Stimulated activated effector memory CD8-positive, alpha-beta T cell treated with anti-CD3 and anti-CD28 coated beads, Interleukin-12 subunit alpha, Interleukin-12 subunit beta, amount 100 ng/mL, for 72 hours (primary cell): ENCODE measurements at regions not wholly inside any gene's neighbourhood (a gene's known extent, or its start where the extent isn't known, plus 50 kb on each side); places are given as distances from the start of the nearest gene placed in this dataset.

Experiments
- ATAC-seq: fragments of 150-1000 bp; cut with Tn5 transposase; 2 replicates; pipeline ENCODE4 v1.10.0; 2021
- DNase-seq, 2 donors: peaks; one replicate each; pipeline ENCODE4 v3.0.0; 2021 to 2022; ENCODE audit warnings: low spot score in 2 of 2
- H3K27ac Mint-ChIP-seq: one replicate; pipeline ENCODE4 v1.8.0; 2022; ENCODE audit warnings: mild to moderate bottlenecking, mixed read lengths
- H3K36me3 Mint-ChIP-seq: one replicate; pipeline ENCODE4 v1.8.0; 2022; ENCODE audit warnings: mild to moderate bottlenecking, mixed read lengths
- H3K4me1 Mint-ChIP-seq: one replicate; pipeline ENCODE4 v1.8.0; 2022; ENCODE audit warnings: mixed read lengths
- H3K4me3 Mint-ChIP-seq: one replicate; pipeline ENCODE4 v1.8.0; 2022; ENCODE audit warnings: mild to moderate bottlenecking, mixed read lengths
- H3K9me3 Mint-ChIP-seq: one replicate; pipeline ENCODE4 v1.8.0; 2022; ENCODE audit warnings: mixed read lengths

GRCh38 chr13:64782466-64782865 lies 2447.7 kb downstream of the PCDH9 start:
- H3K27ac Mint-ChIP-seq, result no peak overlapping the region
- peaks cover 17% of the 10 kb centered on the region for H3K9me3 Mint-ChIP-seq
- H3K4me3 Mint-ChIP-seq, result no peak overlapping the region
- H3K4me1 Mint-ChIP-seq, result no peaks in the 10 kb centered on the region
- DNase-seq (no peak), ATAC-seq (no peak)
- peaks cover 5% of the 10 kb centered on the region for H3K36me3 Mint-ChIP-seq

GRCh38 chr13:64778002-64778401 lies 2452.1 kb downstream of the PCDH9 start:
- no peak for DNase-seq
- no peaks in the 10 kb centered on the region for H3K4me1 Mint-ChIP-seq
- H3K27ac Mint-ChIP-seq, result no peak overlapping the region
- peaks cover 16% of the 10 kb centered on the region for H3K9me3 Mint-ChIP-seq
- H3K4me3 Mint-ChIP-seq, result no peak overlapping the region
- no peak for ATAC-seq
- peaks cover 5% of the 10 kb centered on the region for H3K36me3 Mint-ChIP-seq

GRCh38 chr13:64774915-64775314 lies 2455.2 kb downstream of the PCDH9 start:
- ATAC-seq (no peak), DNase-seq (no peak)
- Mint-ChIP-seq H3K4me3 (no peak overlapping the region), H3K4me1 (no peaks in the 10 kb centered on the region), H3K9me3 (peaks cover 15% of the 10 kb centered on the region), H3K27ac (no peak overlapping the region), H3K36me3 (peaks cover 5% of the 10 kb centered on the region)

GRCh38 chr13:64770743-64771142 lies 2459.4 kb downstream of the PCDH9 start:
- Mint-ChIP-seq H3K27ac (no peak overlapping the region), H3K4me1 (no peaks in the 10 kb centered on the region), H3K36me3 (no peaks in the 10 kb centered on the region), H3K9me3 (peaks cover 16% of the 10 kb centered on the region), H3K4me3 (no peak overlapping the region)
- ATAC-seq (no peak), DNase-seq (no peak)

GRCh38 chr13:64767054-64767453 lies 2463.1 kb downstream of the PCDH9 start:
- DNase-seq, result no peak
- no peaks in the 10 kb centered on the region for H3K36me3 Mint-ChIP-seq
- no peaks in the 10 kb centered on the region for H3K4me1 Mint-ChIP-seq
- peaks cover 16% of the 10 kb centered on the region for H3K9me3 Mint-ChIP-seq
- no peak overlapping the region for H3K27ac Mint-ChIP-seq
- H3K4me3 Mint-ChIP-seq, result no peak overlapping the region
- no peak for ATAC-seq

GRCh38 chr13:64765636-64766035 lies 2464.5 kb downstream of the PCDH9 start:
- ATAC-seq, result no peak
- Mint-ChIP-seq H3K9me3 (peaks cover 14% of the 10 kb centered on the region), H3K27ac (no peak overlapping the region), H3K4me1 (no peaks in the 10 kb centered on the region), H3K36me3 (no peaks in the 10 kb centered on the region), H3K4me3 (no peak overlapping the region)
- no peak for DNase-seq

GRCh38 chr13:64758521-64759244 lies 2471.5 kb downstream of the PCDH9 start:
- H3K36me3 Mint-ChIP-seq, result no peaks in the 10 kb centered on the region
- no peak for ATAC-seq
- H3K4me3 Mint-ChIP-seq, result no peak overlapping the region
- no peak for DNase-seq
- H3K9me3 Mint-ChIP-seq, result peaks cover 20% of the 10 kb centered on the region
- no peaks in the 10 kb centered on the region for H3K4me1 Mint-ChIP-seq
- no peak overlapping the region for H3K27ac Mint-ChIP-seq

- H3K36me3 Mint-ChIP-seq, result no peaks in the 10 kb centered on the region
- H3K4me3 Mint-ChIP-seq, result no peak overlapping the region
- H3K27ac Mint-ChIP-seq, result no peak overlapping the region
- ATAC-seq, result no peak
- H3K4me1 Mint-ChIP-seq, result no peaks in the 10 kb centered on the region
- no peak for DNase-seq
- H3K9me3 Mint-ChIP-seq, result peaks cover 20% of the 10 kb centered on the region
Measured at GRCh38 chr13:64756621-64757020, 2473.5 kb downstream of the PCDH9 start.

GRCh38 chr13:64755961-64756360 lies 2474.2 kb downstream of the PCDH9 start:
- Mint-ChIP-seq H3K4me3 (no peak overlapping the region), H3K27ac (no peak overlapping the region), H3K36me3 (no peaks in the 10 kb centered on the region), H3K9me3 (peaks cover 18% of the 10 kb centered on the region), H3K4me1 (no peaks in the 10 kb centered on the region)
- ATAC-seq, result no peak
- DNase-seq, result no peak

- Mint-ChIP-seq H3K4me1 (no peaks in the 10 kb centered on the region), H3K9me3 (peaks cover 11% of the 10 kb centered on the region), H3K27ac (no peak overlapping the region), H3K4me3 (no peak overlapping the region), H3K36me3 (no peaks in the 10 kb centered on the region)
- ATAC-seq (no peak), DNase-seq (no peak)
Measured at GRCh38 chr13:64753233-64754000, 2476.7 kb downstream of the PCDH9 start.

- Mint-ChIP-seq H3K4me1 (no peaks in the 10 kb centered on the region), H3K27ac (no peak overlapping the region), H3K9me3 (peaks cover 6% of the 10 kb centered on the region), H3K36me3 (no peaks in the 10 kb centered on the region), H3K4me3 (no peak overlapping the region)
- ATAC-seq, result no peak
- no peak for DNase-seq
Measured at GRCh38 chr13:64749301-64749700, 2480.8 kb downstream of the PCDH9 start.

- Mint-ChIP-seq H3K36me3 (no peaks in the 10 kb centered on the region), H3K9me3 (peaks cover 12% of the 10 kb centered on the region), H3K4me1 (no peaks in the 10 kb centered on the region), H3K27ac (no peak overlapping the region), H3K4me3 (no peak overlapping the region)
- DNase-seq (no peak), ATAC-seq (no peak)
Measured at GRCh38 chr13:64746845-64747244, 2483.3 kb downstream of the PCDH9 start.

GRCh38 chr13:64740493-64740892 lies 2489.6 kb downstream of the PCDH9 start:
- ATAC-seq (no peak), DNase-seq (no peak)
- no peak overlapping the region for H3K4me3 Mint-ChIP-seq
- H3K27ac Mint-ChIP-seq, result no peak overlapping the region
- H3K36me3 Mint-ChIP-seq, result no peaks in the 10 kb centered on the region
- H3K9me3 Mint-ChIP-seq, result peaks cover 11% of the 10 kb centered on the region
- H3K4me1 Mint-ChIP-seq, result no peaks in the 10 kb centered on the region

GRCh38 chr13:64725492-64725891 lies 2504.6 kb downstream of the PCDH9 start:
- no peak overlapping the region for H3K27ac Mint-ChIP-seq
- H3K4me1 Mint-ChIP-seq, result no peaks in the 10 kb centered on the region
- DNase-seq, result no peak
- peaks cover 11% of the 10 kb centered on the region for H3K9me3 Mint-ChIP-seq
- no peak overlapping the region for H3K4me3 Mint-ChIP-seq
- no peak for ATAC-seq
- H3K36me3 Mint-ChIP-seq, result no peaks in the 10 kb centered on the region

- Mint-ChIP-seq H3K36me3 (no peaks in the 10 kb centered on the region), H3K27ac (no peak overlapping the region), H3K4me1 (no peaks in the 10 kb centered on the region), H3K9me3 (peaks cover 10% of the 10 kb centered on the region), H3K4me3 (no peak overlapping the region)
- ATAC-seq (no peak), DNase-seq (no peak)
Measured at GRCh38 chr13:64723724-64724123, 2506.4 kb downstream of the PCDH9 start.

GRCh38 chr13:64718116-64718515 lies 2512.0 kb downstream of the PCDH9 start:
- Mint-ChIP-seq H3K27ac (no peak overlapping the region), H3K9me3 (peaks cover 15% of the 10 kb centered on the region), H3K4me3 (no peak overlapping the region), H3K4me1 (no peaks in the 10 kb centered on the region), H3K36me3 (no peaks in the 10 kb centered on the region)
- DNase-seq (no peak), ATAC-seq (no peak)
